SK-N-SH (cell line): ENCODE measurements at regions not wholly inside any gene's neighbourhood (a gene's known extent, or its start where the extent isn't known, plus 50 kb on each side); places are given as distances from the start of the nearest gene placed in this dataset.

ENCODE experiments used
- CTCF ChIA-PET: fragments of 300-600, 350-600 bp; formaldehyde crosslinking; extraction: SDS; loops from one replicate; lab custom pipeline; 2021; lab: Yijun Ruan, JAX
- POLR2A ChIA-PET: fragments of 350-600 bp; sonication (Branson Sonifier 250); formaldehyde crosslinking; extraction: SDS; loops from one replicate; lab custom pipeline; 2020; ENCODE audit warnings: antibody characterized with exemption, inconsistent platforms; lab: Yijun Ruan, JAX
- DNase-seq: peaks from one replicate; pipeline ENCODE4 v3.0.0; 2012
- H2AFZ ChIP-seq: fragments of 200-600 bp; sonication (generic); 2 replicates; pipeline ENCODE4 v1.8.1; 2016; ENCODE audit warnings: antibody characterized with exemption, mild to moderate bottlenecking, low read depth
- H3F3A ChIP-seq: fragments of 200-600 bp; sonication (generic); replicated peaks from 2 replicates; pipeline ENCODE3; 2016; ENCODE audit warnings: antibody characterized with exemption, mild to moderate bottlenecking; ENCODE audit not compliant: insufficient read depth
- H3K27ac ChIP-seq, 2 experiments: fragments of 200-500 bp in 1 of 2; fragments of 200-600 bp in 1 of 2; sonication (Bioruptor generic) in 1 of 2; sonication (generic), shearing (Covaris generic) in 1 of 2; 2 replicates each; pipeline versions ENCODE4 v1.5.1 to v1.6.1; 2014 to 2016; ENCODE audit warnings: low read depth in 2 of 2, inconsistent platforms in 1 of 2, low read length in 1 of 2, mild to moderate bottlenecking in 1 of 2, mixed read lengths in 1 of 2
- H3K27me3 ChIP-seq: fragments of 200-600 bp; sonication (generic), shearing (Covaris generic); 2 replicates; pipeline ENCODE4 v1.6.1; 2016; ENCODE audit warnings: mixed run types; ENCODE audit not compliant: insufficient read depth
- H3K36me3 ChIP-seq, 2 experiments: fragments of 200-500 bp in 1 of 2; fragments of 200-600 bp in 1 of 2; sonication (Bioruptor generic) in 1 of 2; sonication (generic) in 1 of 2; replicated peaks in 1 of 2; 2 replicates each; pipeline versions ENCODE3 to v1.5.1; 2014 to 2016; ENCODE audit warnings: low read length in 1 of 2, mild to moderate bottlenecking in 1 of 2; ENCODE audit not compliant: insufficient read depth in 2 of 2, control insufficient read depth in 1 of 2
- H3K4me1 ChIP-seq, 2 experiments: fragments of 200-500 bp in 1 of 2; fragments of 200-600 bp in 1 of 2; sonication (Bioruptor generic) in 1 of 2; sonication (generic), shearing (Covaris generic) in 1 of 2; 2 replicates each; pipeline versions ENCODE4 v1.5.1 to v1.6.1; 2014 to 2016; ENCODE audit warnings: low read depth in 1 of 2, low read length in 1 of 2, mixed run types in 1 of 2; ENCODE audit not compliant: insufficient read depth in 2 of 2, control insufficient read depth in 1 of 2
- H3K4me2 ChIP-seq: fragments of 200-600 bp; sonication (generic), shearing (Covaris generic); 2 replicates; pipeline ENCODE4 v1.6.1; 2017; ENCODE audit warnings: mixed run types
- H3K4me3 ChIP-seq, 2 experiments: fragments of 200-500 bp in 1 of 2; fragments of 200-600 bp in 1 of 2; sonication (Bioruptor generic) in 1 of 2; sonication (generic), shearing (Covaris generic) in 1 of 2; 2 replicates each; pipeline versions ENCODE4 v1.5.1 to v1.8.1; 2014 to 2016; ENCODE audit warnings: low read depth in 2 of 2, inconsistent platforms in 1 of 2, low read length in 1 of 2, mild to moderate bottlenecking in 1 of 2, mixed read lengths in 1 of 2, moderate library complexity in 1 of 2
- H3K79me2 ChIP-seq: fragments of 200-600 bp; sonication (generic); 2 replicates; pipeline ENCODE4 v1.8.1; 2017; ENCODE audit warnings: mild to moderate bottlenecking; ENCODE audit not compliant: insufficient read depth
- H3K9ac ChIP-seq: fragments of 200-600 bp; sonication (generic); 2 replicates; pipeline ENCODE4 v1.6.1; 2017; ENCODE audit warnings: mixed run types
- H3K9me2 ChIP-seq: fragments of 200-600 bp; sonication (generic); 2 replicates; pipeline ENCODE4 v1.6.1; 2017; ENCODE audit warnings: mixed run types
- H3K9me3 ChIP-seq: fragments of 200-600 bp; sonication (generic); 2 replicates; pipeline ENCODE4 v1.6.1; 2017; ENCODE audit warnings: mixed run types, mild to moderate bottlenecking, moderate library complexity
- H4K20me1 ChIP-seq: fragments of 200-600 bp; sonication (generic); 2 replicates; pipeline ENCODE4 v1.6.1; 2017; ENCODE audit warnings: mild to moderate bottlenecking, mixed run types; ENCODE audit not compliant: insufficient read depth
- CHD2 ChIP-seq: fragments of 150-350 bp; IDR thresholded peaks from 2 replicates; pipeline ENCODE4 v1.6.1; 2018; ENCODE audit warnings: low read length; ENCODE audit not compliant: partially characterized antibody
- CTCF ChIP-seq: fragments of 200-600 bp; sonication (generic); IDR thresholded peaks from 2 replicates; pipeline ENCODE4 v1.6.1; 2017; ENCODE audit warnings: antibody characterized with exemption, mild to moderate bottlenecking, moderate library complexity
- FOXJ3 ChIP-seq: sonication (generic); formaldehyde crosslinking; IDR thresholded peaks from 2 replicates; pipeline ENCODE4 v1.5.1; 2020; ENCODE audit warnings: mild to moderate bottlenecking, missing genetic modification reagents
- FOXM1 ChIP-seq: IDR thresholded peaks from 2 replicates; pipeline ENCODE4 v1.4.0; 2012; ENCODE audit warnings: low read depth, mild to moderate bottlenecking
- IRF3 ChIP-seq: fragments of 150-350 bp; IDR thresholded peaks from 2 replicates; pipeline ENCODE4 v1.6.1; 2016; ENCODE audit warnings: mild to moderate bottlenecking, low read depth, low read length
- MAX ChIP-seq: IDR thresholded peaks from 2 replicates; pipeline ENCODE4 v1.4.0; 2012; ENCODE audit warnings: low read depth
- MXI1 ChIP-seq: IDR thresholded peaks from 2 replicates; pipeline ENCODE4 v1.6.1; 2012; ENCODE audit warnings: mild to moderate bottlenecking, low read depth, low read length, improper control_type of control experiment
- NRF1 ChIP-seq: IDR thresholded peaks from 2 replicates; pipeline ENCODE4 v1.6.1; 2012; ENCODE audit warnings: low read depth, mild to moderate bottlenecking, low read length
- PBX3 ChIP-seq: IDR thresholded peaks from 2 replicates; pipeline ENCODE4; 2012
- POLR2AphosphoS5 ChIP-seq: IDR thresholded peaks from 2 replicates; pipeline ENCODE4 v1.6.1; 2012; ENCODE audit warnings: low read depth, low read length
- REST ChIP-seq: IDR thresholded peaks from 2 replicates; pipeline ENCODE4 v1.6.1; 2012; ENCODE audit warnings: mild to moderate bottlenecking, low read depth, low read length, moderate library complexity
- RFX5 ChIP-seq: IDR thresholded peaks from 2 replicates; pipeline ENCODE4 v1.6.1; 2012; ENCODE audit warnings: mild to moderate bottlenecking, improper control_type of control experiment, low read length
- RXRA ChIP-seq: IDR thresholded peaks from 2 replicates; pipeline ENCODE4 v1.4.0; 2012; ENCODE audit warnings: low read depth, mild to moderate bottlenecking, borderline replicate concordance
- SMC3 ChIP-seq: IDR thresholded peaks from 2 replicates; pipeline ENCODE4 v1.6.1; 2012; ENCODE audit warnings: low read depth, low read length, improper control_type of control experiment
- TAF1 ChIP-seq: IDR thresholded peaks from 2 replicates; pipeline ENCODE4 v1.6.1; 2012; ENCODE audit warnings: low read depth, mild to moderate bottlenecking, low read length, moderate library complexity, borderline replicate concordance
- TEAD4 ChIP-seq: IDR thresholded peaks from 2 replicates; pipeline ENCODE4 v1.4.0; 2012; ENCODE audit warnings: mild to moderate bottlenecking, borderline replicate concordance; ENCODE audit not compliant: insufficient read depth
- USF1 ChIP-seq: IDR thresholded peaks from 2 replicates; pipeline ENCODE4 v1.4.0; 2012; ENCODE audit warnings: low read depth, borderline replicate concordance
- USF2 ChIP-seq: fragments of 150-350 bp; IDR thresholded peaks from 2 replicates; pipeline ENCODE4 v1.6.1; 2017; ENCODE audit warnings: antibody characterized with exemption, low read length, low read depth, borderline replicate concordance
- YY1 ChIP-seq: IDR thresholded peaks from 2 replicates; pipeline ENCODE4 v1.4.0; 2012; ENCODE audit warnings: low read depth, mild to moderate bottlenecking
- WGBS: methylation state at CpG from one replicate; pipeline ENCODE4 v1.1.6; 2017; ENCODE audit warnings: low lambda C conversion rate; 5-methylcytosine and 5-hydroxymethylcytosine counted together

- Histone ChIP-seq H3F3A (no peaks in the 10 kb centered on the region), H3K9me2 (no peaks in the 10 kb centered on the region), H3K4me2 (no peak overlapping the region), H4K20me1 (no peaks in the 10 kb centered on the region), H3K27me3 (no peaks in the 10 kb centered on the region), H3K27ac (no peak overlapping the region), H3K9me3 (no peaks in the 10 kb centered on the region), H3K36me3 (no peaks in the 10 kb centered on the region), H3K4me3 (no peak overlapping the region), H3K9ac (no peak overlapping the region), H2AFZ (no peak overlapping the region), H3K79me2 (no peaks in the 10 kb centered on the region), H3K4me1 (peaks cover 0 to 7% of the 10 kb centered on the region in 2 experiments; a peak in 1 of 4 replicates)
- no peak for DNase-seq
- POLR2A ChIA-PET = no interaction called here
- WGBS = 40% methylated on average over 2 of the region's 2 CpGs
- no peak for TF ChIP-seq FOXM1
- TF ChIP-seq MXI1 = no peak
- no peak for TF ChIP-seq RXRA
- no peak for TF ChIP-seq SMC3
- TF ChIP-seq TAF1 = no peak
- no peak for TF ChIP-seq TEAD4
- TF ChIP-seq USF2 = no peak
- TF ChIP-seq REST = no peak
- TF ChIP-seq IRF3 = no peak
- no peak for TF ChIP-seq POLR2AphosphoS5
- no peak for TF ChIP-seq CTCF
- no peak for TF ChIP-seq NRF1
- no peak for TF ChIP-seq FOXJ3 (CRISPR knock-in tag)
- TF ChIP-seq YY1 = no peak
- TF ChIP-seq RFX5 = no peak
- no peak for TF ChIP-seq PBX3
- no peak for TF ChIP-seq USF1
- no peak for TF ChIP-seq MAX
- TF ChIP-seq CHD2 = no peak
- CTCF ChIA-PET = no interaction called here
These were observed 182.7 kb downstream of the ERCC6L2 start for GRCh38 chr9:96058218-96058617.
